Thyroid gland (tissue), 4 donors: ENCODE measurements at regions not wholly inside any gene's neighbourhood (a gene's known extent, or its start where the extent isn't known, plus 50 kb on each side); places are given as distances from the start of the nearest gene placed in this dataset.

Experiments used
- CTCF ChIP-seq, 6 experiments: fragments of 200-600 bp in 3 of 6; fragments of 450-650 bp in 3 of 6; sonication (generic) in 3 of 6; IDR thresholded peaks; one replicate each; pipeline ENCODE4 v1.5.1; 2016 to 2019; ENCODE audit warnings: antibody characterized with exemption in 6 of 6, mild to moderate bottlenecking in 2 of 6, inconsistent platforms in 1 of 6, moderate library complexity in 1 of 6
- POLR2A ChIP-seq, 2 donors: fragments of 450-650 bp; IDR thresholded peaks; one replicate each; pipeline ENCODE4 v1.6.1; 2017; ENCODE audit warnings: antibody characterized with exemption in 2 of 2, mild to moderate bottlenecking in 2 of 2, moderate library complexity in 1 of 2

- no peak for TF ChIP-seq CTCF (IDR thresholded peaks at IDR 0.05)
- TF ChIP-seq POLR2A (IDR thresholded peaks at IDR 0.05), result no peak
These were observed 67.5 kb upstream of the RAPGEF1 start for GRCh38 chr9:131807144-131807983.
